Stimulated activated CD4-positive, alpha-beta T cell treated with anti-CD3 and anti-CD28 coated beads, Interleukin-2, amount 100 ng/mL, for 4 hours (primary cell): ENCODE measurements at regions not wholly inside any gene's neighbourhood (a gene's known extent, or its start where the extent isn't known, plus 50 kb on each side); places are given as distances from the start of the nearest gene placed in this dataset.
"Not testable (repeated sequence)": the region's sequence is repeated elsewhere in the genome, so short reads cannot be mapped to it uniquely, and the experiment has no call there.

Experiments
- DNase-seq: peaks from one replicate; pipeline ENCODE4 v3.0.0-alpha.2; 2020; ENCODE audit warnings: low read depth

DNA sequence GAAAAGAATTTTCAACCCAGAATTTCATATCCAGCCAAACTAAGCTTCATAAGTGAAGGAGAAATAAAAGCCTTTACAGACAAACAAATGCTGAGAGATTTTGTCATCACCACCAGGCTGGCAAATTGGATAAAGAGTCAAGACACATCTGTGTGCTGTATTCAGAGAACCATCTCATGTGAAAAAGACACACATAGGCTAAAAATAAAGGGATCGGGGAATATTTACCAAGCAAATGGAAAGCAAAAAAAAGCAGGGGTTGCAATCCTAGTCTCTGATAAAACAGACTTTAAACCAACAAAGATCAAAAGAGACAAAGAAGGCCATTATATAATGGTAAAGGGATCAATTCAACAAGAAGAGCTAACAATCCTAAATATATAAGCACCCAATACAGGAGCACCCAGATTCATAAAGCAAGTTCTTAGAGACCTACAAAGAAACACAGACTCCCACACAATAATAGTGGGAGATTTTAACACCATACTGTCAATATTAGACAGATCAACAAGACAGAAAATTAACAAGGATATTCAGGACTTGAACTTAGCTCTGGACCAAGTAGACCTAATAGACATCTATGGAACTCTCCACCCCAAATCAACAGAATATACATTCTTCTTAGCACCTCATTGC lies 55.9 kb upstream of the ACSM6 start:
- DNase-seq = not testable (repeated sequence)

DNA sequence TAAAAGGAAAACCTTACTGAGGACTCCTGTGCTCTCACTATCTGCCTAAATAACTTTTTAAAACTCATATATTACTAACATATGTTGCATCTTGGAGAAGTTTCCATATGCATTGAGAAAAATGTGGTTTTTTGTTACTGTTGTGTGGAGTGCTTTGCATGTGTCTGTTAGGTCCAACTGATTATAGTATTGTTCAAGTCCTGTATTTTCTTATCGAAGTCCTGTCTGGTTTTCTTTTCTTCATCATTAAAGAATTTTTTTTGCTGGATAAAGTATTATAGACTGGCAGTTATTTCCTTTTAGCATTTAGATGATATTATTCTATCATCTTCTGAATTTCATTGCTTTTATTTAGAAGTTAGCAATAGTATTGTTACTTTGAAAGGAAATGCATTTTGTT lies 59.5 kb upstream of the ACSM6 start:
- no peak for DNase-seq

DNA sequence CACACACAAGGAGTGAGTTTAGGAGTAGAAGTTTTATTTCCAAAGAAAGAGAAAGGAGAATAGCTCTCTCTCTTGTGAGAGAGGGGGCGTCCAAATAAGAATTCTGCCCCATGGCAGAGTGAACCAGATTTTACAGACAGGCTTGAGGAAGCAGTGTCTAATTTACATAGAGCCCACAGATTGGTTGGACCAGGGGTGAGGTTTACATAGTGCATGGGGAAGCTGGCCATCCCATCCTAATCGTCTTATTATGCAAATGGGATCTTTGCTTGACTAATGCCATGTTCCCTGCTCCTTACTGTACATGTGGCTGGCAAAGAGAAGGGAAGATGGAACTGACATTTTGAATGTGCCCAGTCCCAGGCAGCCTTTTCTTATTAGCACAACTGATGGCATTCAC lies 60.0 kb upstream of the ACSM6 start:
- no peak for DNase-seq

DNA sequence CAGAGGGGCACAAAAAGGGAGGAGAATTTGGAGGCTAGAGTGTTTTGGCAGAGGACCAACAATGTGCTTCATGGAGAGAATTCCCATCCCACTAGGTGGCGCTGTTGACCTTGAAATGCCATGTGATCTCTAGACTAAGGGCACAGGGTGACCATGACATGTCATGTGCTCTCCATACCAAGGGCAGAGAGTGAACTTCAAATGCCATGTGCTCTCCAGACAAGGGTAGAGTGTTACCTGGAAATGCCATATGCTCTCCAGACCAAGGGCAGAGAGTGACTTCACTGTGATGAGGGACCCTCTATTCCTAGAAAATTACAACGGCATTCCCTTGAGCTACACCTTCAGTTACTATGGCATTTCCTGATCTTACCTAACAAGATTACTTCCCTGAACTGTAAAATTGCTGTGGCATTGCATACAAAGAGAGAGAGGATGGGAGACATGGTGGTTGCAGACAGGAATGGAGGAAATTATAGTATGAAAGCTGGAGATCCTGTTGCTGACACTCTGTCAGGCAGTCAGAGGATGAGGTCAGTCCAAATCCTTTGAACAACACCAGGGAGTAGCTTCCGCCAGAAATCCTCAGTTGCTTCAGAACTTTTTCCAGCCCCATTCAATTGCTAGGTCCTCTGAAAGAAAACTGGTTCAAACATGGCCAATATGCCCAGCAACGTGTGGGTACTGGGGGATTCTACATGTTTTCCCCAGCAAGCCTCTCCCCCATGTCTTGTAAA lies 60.9 kb upstream of the ACSM6 start:
- DNase-seq = peak; percentile 28

DNA sequence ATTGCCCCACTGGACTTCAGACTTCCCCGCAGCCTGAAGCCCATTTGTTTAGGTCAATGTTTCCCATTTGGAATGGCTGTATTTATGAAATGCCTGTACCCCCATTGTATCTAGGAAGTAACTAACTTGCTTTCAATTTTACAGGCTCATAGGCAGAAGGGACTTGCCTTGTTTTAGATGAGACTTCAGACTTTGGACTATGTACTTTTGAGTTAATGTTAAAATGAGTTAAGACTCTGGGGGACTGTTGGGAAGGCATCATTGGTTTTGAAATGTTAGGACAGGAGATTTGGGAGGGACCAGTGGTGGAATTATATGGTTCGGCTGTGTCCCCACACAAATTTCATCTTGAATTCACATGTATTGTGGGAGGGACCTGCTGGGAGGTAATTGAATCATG lies 61.1 kb upstream of the CYP2C8 start:
- not testable (repeated sequence) for DNase-seq

DNA sequence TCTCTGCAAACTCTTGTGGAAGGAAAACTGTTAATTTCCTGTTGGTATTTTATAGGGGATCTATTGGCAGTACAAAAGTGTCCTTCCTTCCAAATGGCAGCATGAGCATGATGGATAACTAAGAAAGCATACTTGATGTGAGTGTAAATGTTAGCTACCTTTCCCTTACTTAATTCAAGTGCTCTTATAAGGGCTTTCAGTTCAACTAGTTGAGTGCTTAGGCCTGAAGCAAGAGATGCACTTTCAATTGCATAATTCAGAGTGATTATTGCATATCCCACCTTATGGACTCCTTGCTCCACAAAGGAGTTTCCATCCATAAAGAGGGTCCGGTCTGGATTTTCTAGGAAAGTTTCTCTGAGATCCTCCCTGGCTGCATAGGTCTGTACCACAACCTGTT lies 56.3 kb upstream of the CYP2C8 start:
- DNase-seq = no peak

DNA sequence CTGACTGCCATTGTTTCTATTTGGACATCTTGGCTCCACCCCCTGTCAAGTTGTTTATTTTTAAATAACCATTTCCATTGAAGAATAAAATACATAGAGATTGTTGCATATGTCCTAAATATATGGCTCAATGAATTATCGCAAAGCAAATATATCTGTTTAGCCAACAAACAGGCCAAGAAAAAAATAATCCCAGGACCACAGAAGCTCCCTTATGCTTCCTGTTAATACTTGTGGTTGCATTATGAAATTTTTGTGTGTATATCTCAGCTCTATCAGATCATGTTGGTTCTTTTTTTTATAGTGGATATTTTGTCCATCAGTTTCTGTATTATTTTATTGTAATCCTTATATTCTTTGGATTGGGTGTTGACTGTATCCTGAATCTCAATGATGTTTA lies 53.4 kb upstream of the CYP2C8 start:
- no peak for DNase-seq

DNA sequence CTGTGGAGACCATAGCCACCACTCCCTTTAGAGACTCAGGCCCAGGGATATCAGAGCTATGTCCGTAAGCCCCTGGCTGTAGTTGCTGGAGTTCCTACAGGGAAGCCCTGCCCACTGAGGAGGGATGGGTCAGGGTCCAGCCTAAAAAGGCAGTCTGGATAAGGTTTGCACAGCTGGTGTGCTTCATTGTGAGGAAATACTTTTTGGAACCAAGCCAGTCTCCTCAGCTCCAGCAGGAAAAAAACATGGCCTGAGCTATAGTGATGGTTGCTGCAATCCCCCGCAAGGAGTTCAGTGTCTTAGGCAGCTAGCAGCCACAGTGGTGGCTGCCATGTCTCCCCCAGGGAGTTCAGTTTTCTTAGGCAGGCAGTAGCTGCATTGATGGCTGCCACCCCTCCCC lies 52.6 kb upstream of the CYP2C8 start:
- no peak for DNase-seq
